Transverse colon (tissue), 3 donors: ENCODE measurements at regions not wholly inside any gene's neighbourhood (a gene's known extent, or its start where the extent isn't known, plus 50 kb on each side); places are given as distances from the start of the nearest gene placed in this dataset.

Experiments
- CTCF ChIP-seq, 5 experiments: fragments of 200-600 bp in 3 of 5; fragments of 450-650 bp in 2 of 5; sonication (generic) in 3 of 5; IDR thresholded peaks; 1 replicate in 2 of 5; 2 replicates in 3 of 5; pipeline ENCODE4 v1.5.1; 2016 to 2017; ENCODE audit warnings: antibody characterized with exemption in 5 of 5, inconsistent platforms in 3 of 5, mild to moderate bottlenecking in 2 of 5, moderate library complexity in 1 of 5
- POLR2A ChIP-seq: fragments of 450-650 bp; IDR thresholded peaks from one replicate; pipeline ENCODE4 v1.6.1; 2016; ENCODE audit warnings: antibody characterized with exemption, mild to moderate bottlenecking, moderate library complexity

GRCh38 chr4:15158406-15159091 is 156.3 kb downstream of the CPEB2 start:
- TF ChIP-seq POLR2A, result no peak
- no peak for TF ChIP-seq CTCF (IDR thresholded peaks at IDR 0.05)
